HG02571 (cell line): ENCODE measurements at regions not wholly inside any gene's neighbourhood (a gene's known extent, or its start where the extent isn't known, plus 50 kb on each side); places are given as distances from the start of the nearest gene placed in this dataset.

Source experiments
- ATAC-seq: cut with Tn5 transposase; IDR thresholded peaks from one replicate; pipeline ENCODE4 v1.9.1; 2021; ENCODE audit warnings: mild to moderate bottlenecking, moderate library complexity; ENCODE audit not compliant: unreplicated experiment

- no peak for ATAC-seq
Observed at GRCh38 chr20:60558486-60558885, 600.3 kb downstream of the CDH26 start.

- ATAC-seq, result no peak
Observed at GRCh38 chr20:60559462-60559861, 601.2 kb downstream of the CDH26 start.

- ATAC-seq, result no peak
Observed at GRCh38 chr20:60561052-60561451, 602.8 kb downstream of the CDH26 start.

- no peak for ATAC-seq
Observed at GRCh38 chr20:60565083-60565482, 606.9 kb downstream of the CDH26 start.

- no peak for ATAC-seq
Observed at GRCh38 chr20:60565551-60565950, 607.3 kb downstream of the CDH26 start.

GRCh38 chr20:60569116-60569515, 610.9 kb downstream of the CDH26 start:
- ATAC-seq, result no peak

GRCh38 chr20:60570481-60571277, 612.5 kb downstream of the CDH26 start:
- no peak for ATAC-seq

GRCh38 chr20:60573003-60573680, 614.9 kb downstream of the CDH26 start:
- ATAC-seq, result no peak

- ATAC-seq, result no peak
Observed at GRCh38 chr20:60576236-60576635, 618.0 kb downstream of the CDH26 start.

- no peak for ATAC-seq
Observed at GRCh38 chr20:60579941-60580515, 621.8 kb downstream of the CDH26 start.

- no peak for ATAC-seq
Observed at GRCh38 chr20:60581606-60582115, 623.4 kb downstream of the CDH26 start.

GRCh38 chr20:60583741-60584140, 625.5 kb downstream of the CDH26 start:
- ATAC-seq, result no peak

GRCh38 chr20:60584221-60584620, 626.0 kb downstream of the CDH26 start:
- no peak for ATAC-seq

GRCh38 chr20:60585651-60586050, 627.4 kb downstream of the CDH26 start:
- ATAC-seq, result no peak

GRCh38 chr20:60586269-60587050, 628.2 kb downstream of the CDH26 start:
- no peak for ATAC-seq

GRCh38 chr20:60587986-60588385, 629.8 kb downstream of the CDH26 start:
- no peak for ATAC-seq

- no peak for ATAC-seq
Observed at GRCh38 chr20:60589623-60590022, 631.4 kb downstream of the CDH26 start.

GRCh38 chr20:60591172-60591799, 633.1 kb downstream of the CDH26 start:
- no peak for ATAC-seq

GRCh38 chr20:60598528-60598927, 640.3 kb downstream of the CDH26 start:
- no peak for ATAC-seq

GRCh38 chr20:60599381-60599780, 641.2 kb downstream of the CDH26 start:
- no peak for ATAC-seq

- no peak for ATAC-seq
Observed at GRCh38 chr20:60600036-60600435, 641.8 kb downstream of the CDH26 start.
